Skin of body (tissue), 1 donor: ENCODE measurements at regions not wholly inside any gene's neighbourhood (a gene's known extent, or its start where the extent isn't known, plus 50 kb on each side); places are given as distances from the start of the nearest gene placed in this dataset.
"Not testable (repeated sequence)": the region's sequence is repeated elsewhere in the genome, so short reads cannot be mapped to it uniquely, and the experiment has no call there.

Experiments used
- DNase-seq: peaks from one replicate; lab custom pipeline; 2025; lab: John Stamatoyannopoulos, UW

- DNase-seq: no peak
Measured at GRCh38 chr15:29511663-29512062, 242.0 kb upstream of the NSMCE3 start.

- not testable (repeated sequence) for DNase-seq
Measured at GRCh38 chr15:29505535-29505934, 235.9 kb upstream of the NSMCE3 start.

- DNase-seq: no peak
Measured at GRCh38 chr15:29490747-29491471, 221.3 kb upstream of the NSMCE3 start.

GRCh38 chr15:29480949-29481348, 211.3 kb upstream of the NSMCE3 start:
- DNase-seq: no peak

GRCh38 chr15:29480278-29480677, 210.7 kb upstream of the NSMCE3 start:
- no peak for DNase-seq

GRCh38 chr15:29477256-29477655, 207.6 kb upstream of the NSMCE3 start:
- DNase-seq: no peak

GRCh38 chr15:29476503-29477080, 207.0 kb upstream of the NSMCE3 start:
- DNase-seq: no peak

- DNase-seq: no peak
Measured at GRCh38 chr15:29475096-29475495, 205.5 kb upstream of the NSMCE3 start.

GRCh38 chr15:29473621-29474105, 204.0 kb upstream of the NSMCE3 start:
- DNase-seq: no peak

GRCh38 chr15:29472901-29473445, 203.4 kb upstream of the NSMCE3 start:
- DNase-seq: no peak

- DNase-seq: no peak
Measured at GRCh38 chr15:29471757-29472156, 202.1 kb upstream of the NSMCE3 start.

- no peak for DNase-seq
Measured at GRCh38 chr15:29471306-29471705, 201.7 kb upstream of the NSMCE3 start.

GRCh38 chr15:29470794-29471193, 201.2 kb upstream of the NSMCE3 start:
- DNase-seq: no peak

- no peak for DNase-seq
Measured at GRCh38 chr15:29470311-29470710, 200.7 kb upstream of the NSMCE3 start.

- no peak for DNase-seq
Measured at GRCh38 chr15:29468899-29469298, 199.3 kb upstream of the NSMCE3 start.

- no peak for DNase-seq
Measured at GRCh38 chr15:29467091-29467490, 197.5 kb upstream of the NSMCE3 start.

GRCh38 chr15:29466292-29466691, 196.7 kb upstream of the NSMCE3 start:
- DNase-seq: no peak

GRCh38 chr15:29465816-29466215, 196.2 kb upstream of the NSMCE3 start:
- no peak for DNase-seq

GRCh38 chr15:29465196-29465595, 195.6 kb upstream of the NSMCE3 start:
- DNase-seq: no peak

GRCh38 chr15:29461877-29462276, 192.3 kb upstream of the NSMCE3 start:
- no peak for DNase-seq

GRCh38 chr15:29458361-29458760, 188.7 kb upstream of the NSMCE3 start:
- DNase-seq: no peak

- DNase-seq: no peak
Measured at GRCh38 chr15:29457729-29458128, 188.1 kb upstream of the NSMCE3 start.

GRCh38 chr15:29456964-29457363, 187.3 kb upstream of the NSMCE3 start:
- no peak for DNase-seq
